NCI-H128 (cell line): ENCODE measurements at regions not wholly inside any gene's neighbourhood (a gene's known extent, or its start where the extent isn't known, plus 50 kb on each side); places are given as distances from the start of the nearest gene placed in this dataset.

Experiments used
- DNase-seq: peaks from one replicate; lab custom pipeline; 2025; ENCODE audit not compliant: unreplicated experiment; lab: John Stamatoyannopoulos, UW

GRCh38 chr5:167573370-167574127 is 717.9 kb upstream of the WWC1 start:
- DNase-seq = no peak

DNA sequence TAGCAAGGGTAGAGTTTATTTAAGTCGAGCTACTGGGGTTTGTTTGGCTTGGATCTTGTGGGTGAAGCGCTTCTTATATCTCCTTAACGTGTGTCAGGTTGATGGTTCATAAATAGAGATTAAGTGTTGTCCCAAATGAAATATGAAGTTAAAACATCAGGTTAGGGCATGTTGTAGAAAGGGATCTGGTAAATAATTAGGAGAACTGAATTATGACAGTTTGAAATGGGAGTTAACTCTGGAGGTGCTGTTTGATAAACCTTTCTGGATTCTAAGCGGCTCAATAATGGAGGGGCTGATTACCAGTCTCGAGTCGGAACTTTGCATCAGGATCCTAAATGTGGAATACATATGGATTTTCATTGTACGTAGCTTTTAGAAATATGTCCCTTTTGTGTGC is 717.0 kb upstream of the WWC1 start:
- DNase-seq = no peak

GRCh38 chr5:167575330-167575729 is 716.1 kb upstream of the WWC1 start:
- DNase-seq = no peak

DNA sequence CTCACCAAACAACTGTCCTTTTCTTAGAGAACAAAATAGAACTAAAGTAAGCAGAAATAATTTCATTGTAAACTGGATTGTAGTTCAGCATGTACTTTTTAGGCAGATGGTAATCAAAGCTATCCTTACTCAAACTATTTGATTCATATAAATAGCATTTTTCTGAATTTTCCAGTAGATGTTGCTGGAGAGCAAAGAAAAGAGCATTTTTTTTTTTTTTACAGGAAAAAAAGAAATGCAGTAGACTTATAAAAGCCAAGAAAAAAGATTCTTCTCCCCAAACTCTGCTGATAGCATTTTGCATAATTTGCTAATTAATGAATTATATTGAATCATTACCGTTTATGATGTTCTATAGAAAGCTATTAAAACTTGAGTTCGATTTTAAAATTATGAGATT is 715.3 kb upstream of the WWC1 start:
- DNase-seq = no peak

- DNase-seq = no peak
Measured at GRCh38 chr5:167576897-167577296, 714.5 kb upstream of the WWC1 start.

DNA sequence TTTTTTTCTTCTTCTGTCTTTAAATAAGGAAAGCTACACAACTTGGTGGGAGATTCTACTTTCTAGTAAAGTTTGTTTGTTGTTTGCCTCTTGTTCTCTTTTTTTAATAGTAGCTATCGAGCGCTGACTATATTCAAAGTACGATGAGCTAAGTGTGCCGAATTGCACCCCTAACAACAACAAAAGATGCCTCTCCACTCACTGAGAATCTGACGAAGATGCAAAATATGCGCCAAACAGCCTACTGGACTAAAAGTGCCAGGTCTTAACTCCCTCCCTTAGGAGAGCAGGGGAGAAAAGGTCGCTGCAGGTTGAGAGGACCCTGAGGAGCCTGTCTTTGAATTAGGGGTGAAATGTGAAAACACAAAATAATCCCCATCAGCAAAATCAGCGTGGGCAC is 713.8 kb upstream of the WWC1 start:
- DNase-seq = no peak

DNA sequence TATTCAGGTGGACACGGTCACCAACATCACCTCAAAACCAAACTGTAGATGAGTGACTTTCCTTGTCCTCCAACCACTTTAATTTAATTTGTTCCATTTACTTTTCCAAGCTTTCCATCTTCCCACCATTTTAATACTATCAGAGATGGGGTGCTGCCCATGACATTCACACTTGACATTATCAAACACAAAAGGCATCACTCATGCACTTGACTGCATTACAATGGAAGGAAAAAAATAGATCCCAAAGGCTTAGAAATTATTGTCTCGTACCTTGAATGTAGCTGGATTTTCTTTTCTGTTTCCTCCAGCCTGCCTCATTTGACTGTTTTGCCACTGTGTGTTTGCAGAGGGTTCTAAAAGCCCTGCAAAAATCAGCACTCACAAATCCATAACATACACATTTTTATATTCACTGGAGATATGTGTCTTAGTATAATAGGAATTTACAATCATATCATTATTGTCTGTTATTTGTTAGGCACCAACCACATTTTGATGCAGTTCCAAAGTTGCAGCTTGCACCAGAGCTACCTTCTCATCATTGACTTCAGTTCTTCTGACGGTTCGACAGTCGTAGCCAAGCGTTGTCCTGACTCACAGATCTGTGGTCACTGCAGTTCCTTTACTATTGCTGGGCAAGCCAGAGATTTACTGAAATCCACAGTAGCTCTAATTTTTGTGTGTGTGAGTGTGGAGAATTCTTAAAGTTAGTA is 712.3 kb upstream of the WWC1 start:
- DNase-seq = no peak

- DNase-seq = no peak
Measured at GRCh38 chr5:167579693-167580055, 711.8 kb upstream of the WWC1 start.

GRCh38 chr5:167580608-167581007 is 710.8 kb upstream of the WWC1 start:
- no peak for DNase-seq

DNA sequence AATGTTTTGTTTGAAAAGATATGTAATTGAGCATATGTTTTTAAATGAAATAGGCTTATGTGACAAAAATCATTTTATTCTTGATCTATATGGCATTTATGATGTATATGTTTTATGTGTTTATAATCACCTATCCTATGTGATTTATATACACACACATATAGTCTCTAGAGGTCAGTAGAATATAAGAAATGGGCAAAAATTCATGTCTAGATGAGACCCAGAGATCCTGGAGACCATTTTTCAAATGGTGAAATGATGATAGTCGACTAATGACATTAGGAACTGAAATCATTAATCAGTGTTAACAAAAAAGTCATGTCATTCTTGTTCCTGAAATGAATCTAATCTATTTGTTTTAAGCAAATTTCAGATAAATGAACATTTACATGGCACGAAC is 709.2 kb upstream of the WWC1 start:
- DNase-seq = no peak

GRCh38 chr5:167582886-167583285 is 708.6 kb upstream of the WWC1 start:
- no peak for DNase-seq

- no peak for DNase-seq
Measured at GRCh38 chr5:167585184-167585583, 706.3 kb upstream of the WWC1 start.

DNA sequence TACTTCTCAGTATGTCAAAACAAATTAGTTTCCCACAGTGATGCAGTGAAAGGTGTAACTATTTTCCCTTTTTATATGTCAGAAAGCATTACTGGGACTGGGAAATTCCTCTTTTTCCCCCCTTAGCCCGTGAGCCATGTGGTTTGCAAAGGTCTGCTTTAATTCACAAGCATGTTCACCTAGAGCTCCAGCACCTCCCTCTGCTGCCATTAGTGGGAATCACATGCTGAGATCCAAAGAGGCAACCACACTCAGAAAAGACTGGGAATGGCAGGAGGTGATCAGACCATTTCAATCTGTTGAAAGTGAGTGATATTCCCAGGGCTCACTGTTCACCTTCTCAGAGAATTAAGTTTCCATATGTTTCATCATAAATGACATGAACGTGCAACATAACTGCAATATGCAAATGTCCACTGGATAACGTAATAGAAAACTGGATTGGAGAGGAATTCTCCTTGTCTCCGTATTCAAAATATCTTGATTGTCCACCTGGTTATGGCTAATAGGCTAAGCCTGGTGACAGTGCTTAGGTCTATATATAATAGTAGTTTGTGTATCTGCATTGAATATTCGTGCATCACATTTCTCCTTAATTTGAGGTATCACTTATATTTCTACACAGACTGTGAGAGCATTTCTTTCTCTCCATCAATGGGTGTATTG is 703.5 kb upstream of the WWC1 start:
- DNase-seq = no peak

- DNase-seq = no peak
Measured at GRCh38 chr5:167592114-167592513, 699.3 kb upstream of the WWC1 start.

DNA sequence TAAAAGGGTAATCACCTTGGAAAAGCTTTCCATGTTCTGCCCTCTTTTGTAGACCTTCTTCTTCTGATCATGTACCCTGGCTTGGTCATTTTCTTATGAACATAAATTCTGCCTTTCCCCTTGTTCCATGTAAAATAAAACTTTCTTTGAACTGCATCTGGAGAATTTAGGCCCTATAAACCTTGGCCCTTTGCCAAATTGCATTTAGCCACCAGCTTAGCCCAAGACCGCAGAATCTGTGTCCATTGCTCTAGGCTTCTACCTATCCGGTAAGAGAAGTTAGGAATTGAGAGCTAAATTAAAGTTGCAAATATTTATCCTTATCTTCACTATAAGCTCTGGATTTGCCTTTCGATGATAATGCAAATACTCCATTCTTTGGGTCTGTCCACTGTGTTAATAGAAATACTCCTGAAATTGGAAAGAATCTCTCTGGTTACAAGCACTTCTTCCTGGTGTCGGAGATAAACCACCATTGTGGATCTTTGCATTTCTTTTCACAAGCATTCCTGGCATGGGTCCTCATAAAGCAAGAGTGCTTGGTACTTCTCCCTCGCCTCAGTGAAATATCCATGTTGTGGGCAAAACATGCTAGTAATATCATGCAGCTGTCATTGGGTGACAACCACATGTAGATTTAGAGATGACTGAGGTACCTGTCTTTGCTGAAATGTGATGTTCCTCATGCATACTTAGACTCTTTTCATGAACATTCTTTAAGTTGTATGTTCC is 698.0 kb upstream of the WWC1 start:
- no peak for DNase-seq

- DNase-seq = no peak
Measured at GRCh38 chr5:167594061-167594435, 697.4 kb upstream of the WWC1 start.

DNA sequence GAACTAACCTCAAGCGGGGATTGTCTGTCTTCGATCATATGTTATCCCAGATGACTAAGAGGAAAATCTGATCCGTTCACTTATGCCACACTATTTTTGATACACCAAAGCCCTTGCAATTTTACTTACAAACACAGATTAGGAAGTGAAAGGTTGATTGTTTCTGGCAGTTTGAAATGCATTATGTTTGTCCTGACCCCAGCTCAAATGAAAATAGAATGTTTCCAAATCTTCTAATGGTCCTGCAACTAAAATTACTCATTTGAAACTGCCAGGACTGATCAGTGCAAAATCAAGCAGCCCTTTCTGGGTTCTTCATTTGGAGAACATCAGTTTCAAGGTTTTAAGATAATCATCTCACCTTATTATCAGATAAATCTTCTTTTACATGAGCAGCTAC is 696.7 kb upstream of the WWC1 start:
- no peak for DNase-seq

GRCh38 chr5:167595196-167595595 is 696.2 kb upstream of the WWC1 start:
- DNase-seq = no peak

DNA sequence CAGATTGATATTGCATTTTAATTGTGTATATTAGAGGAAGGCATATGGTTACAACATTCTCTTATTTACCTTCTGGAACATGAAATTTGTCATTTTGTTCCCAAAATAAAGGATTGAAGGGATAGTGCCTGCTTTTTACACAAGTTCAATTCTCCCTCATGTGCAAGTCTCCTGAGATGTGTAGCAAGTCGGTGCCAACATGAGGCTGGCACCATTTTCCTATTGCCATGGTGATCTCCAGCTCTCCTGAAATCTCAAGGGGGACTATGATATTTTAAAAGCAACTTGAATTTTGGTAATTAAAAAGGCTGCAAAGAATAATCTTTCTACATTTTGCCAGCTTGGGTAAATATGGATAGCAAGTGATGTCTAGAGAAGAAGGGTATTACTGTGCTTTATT is 693.3 kb upstream of the WWC1 start:
- DNase-seq = no peak

DNA sequence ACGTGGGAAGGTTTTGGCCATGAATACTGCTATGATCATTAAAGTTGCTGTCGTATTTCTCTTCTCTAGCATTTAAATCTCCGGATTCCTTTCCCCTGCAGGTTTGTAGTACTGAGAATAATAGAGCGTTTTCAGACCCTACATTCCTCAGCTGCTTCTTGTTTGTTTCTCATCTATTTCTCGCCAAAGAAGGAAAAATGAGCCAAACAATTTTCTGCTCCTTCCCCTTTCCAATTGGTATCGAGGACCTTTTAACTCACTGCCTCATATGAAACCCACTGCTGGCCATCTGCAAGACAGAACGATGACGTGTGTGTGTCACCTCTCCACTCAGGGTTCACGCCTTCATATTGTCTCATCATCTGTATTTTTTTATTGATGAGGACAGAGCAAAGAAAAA is 689.4 kb upstream of the WWC1 start:
- no peak for DNase-seq

GRCh38 chr5:167603135-167603534 is 688.3 kb upstream of the WWC1 start:
- DNase-seq = no peak
